GM23338 (cell line): ENCODE measurements at regions not wholly inside any gene's neighbourhood (a gene's known extent, or its start where the extent isn't known, plus 50 kb on each side); places are given as distances from the start of the nearest gene placed in this dataset.

Experiments
- ATAC-seq: fragments of 200-7000 bp; cut with Tn5 transposase; 3 replicates; pipeline ENCODE4 v1.9.1; 2020
- DNase-seq: peaks from one replicate; pipeline ENCODE4 v3.0.0-alpha.2; 2015; ENCODE audit warnings: low spot score
- H2AFZ ChIP-seq: fragments of 200-600 bp; sonication (generic); 2 replicates; pipeline ENCODE4 v1.8.0; 2016; ENCODE audit warnings: antibody characterized with exemption, mild to moderate bottlenecking, moderate library complexity
- H3F3A ChIP-seq: fragments of 200-600 bp; sonication (generic); replicated peaks from 2 replicates; pipeline ENCODE4 v1.8.0; 2017; ENCODE audit warnings: antibody characterized with exemption, mixed run types, low read depth
- H3K27ac ChIP-seq: fragments of 200-600 bp; sonication (generic); 2 replicates; pipeline ENCODE4 v1.6.1; 2016; ENCODE audit warnings: low read depth
- H3K27me3 ChIP-seq: fragments of 200-600 bp; sonication (generic); 2 replicates; pipeline ENCODE4 v1.8.0; 2016; ENCODE audit warnings: mild to moderate bottlenecking, mixed run types, moderate library complexity; ENCODE audit not compliant: insufficient read depth
- H3K36me3 ChIP-seq: fragments of 200-600 bp; sonication (generic); 2 replicates; pipeline ENCODE4 v1.8.0; 2016; ENCODE audit warnings: mild to moderate bottlenecking; ENCODE audit not compliant: insufficient read depth
- H3K4me1 ChIP-seq: fragments of 200-600 bp; sonication (generic); 2 replicates; pipeline ENCODE4 v1.8.0; 2016; ENCODE audit warnings: mild to moderate bottlenecking, moderate library complexity; ENCODE audit not compliant: insufficient read depth
- H3K4me2 ChIP-seq: fragments of 200-600 bp; sonication (generic); 2 replicates; pipeline ENCODE4 v1.7.1; 2017; ENCODE audit warnings: mixed run types
- H3K4me3 ChIP-seq: fragments of 200-600 bp; sonication (generic); 2 replicates; pipeline ENCODE4 v1.6.1; 2016; ENCODE audit warnings: mixed run types
- H3K79me2 ChIP-seq: fragments of 200-600 bp; sonication (generic); replicated peaks from 2 replicates; pipeline ENCODE4 v1.8.0; 2017; ENCODE audit warnings: mild to moderate bottlenecking; ENCODE audit not compliant: insufficient read depth
- H3K9me2 ChIP-seq: fragments of 200-600 bp; sonication (generic); 2 replicates; pipeline ENCODE4 v1.8.0; 2017; ENCODE audit not compliant: insufficient read depth
- H4K20me1 ChIP-seq: fragments of 200-600 bp; sonication (generic); replicated peaks from 2 replicates; pipeline ENCODE4 v1.8.0; 2017; ENCODE audit warnings: mild to moderate bottlenecking; ENCODE audit not compliant: insufficient read depth
- H3K27ac Mint-ChIP-seq: 2 replicates; pipeline ENCODE4 v1.8.0; 2020; ENCODE audit warnings: inconsistent platforms, mild to moderate bottlenecking, moderate library complexity, mixed read lengths
- H3K27me3 Mint-ChIP-seq: 3 replicates; pipeline ENCODE4 v1.8.0; 2022; ENCODE audit warnings: low read depth, mild to moderate bottlenecking, moderate library complexity, mixed read lengths, inconsistent platforms; ENCODE audit not compliant: insufficient read depth, poor library complexity
- H3K36me3 Mint-ChIP-seq: 3 replicates; pipeline ENCODE4 v1.8.0; 2021; ENCODE audit warnings: low read depth, mild to moderate bottlenecking, inconsistent platforms, moderate library complexity, mixed read lengths
- H3K4me1 Mint-ChIP-seq: 3 replicates; pipeline ENCODE4 v1.8.0; 2020; ENCODE audit warnings: mild to moderate bottlenecking, inconsistent platforms, mixed read lengths
- H3K4me3 Mint-ChIP-seq: 3 replicates; pipeline ENCODE4 v1.8.0; 2021; ENCODE audit warnings: moderate library complexity, mild to moderate bottlenecking, inconsistent platforms, mixed read lengths
- H3K9me3 Mint-ChIP-seq: 3 replicates; pipeline ENCODE4 v1.8.0; 2020; ENCODE audit warnings: moderate library complexity, mild to moderate bottlenecking, inconsistent platforms, mixed read lengths
- CREB1 ChIP-seq: fragments of 250-450 bp; sonication (Bioruptor Pico); IDR thresholded peaks from 2 replicates; pipeline ENCODE4 v1.5.0; 2020; ENCODE audit warnings: low read depth, mild to moderate bottlenecking, moderate library complexity
- CTCF ChIP-seq, 2 experiments: fragments of 200-600 bp in 1 of 2; sonication (generic) in 1 of 2; conservative IDR thresholded peaks; 2 replicates each; pipeline versions ENCODE4 v1.5.1 to v1.6.1; 2016 to 2017; ENCODE audit warnings: antibody characterized with exemption in 2 of 2, low read depth in 2 of 2, mild to moderate bottlenecking in 2 of 2, moderate library complexity in 1 of 2
- ETS1 ChIP-seq: IDR thresholded peaks from 2 replicates; pipeline ENCODE4 v1.6.1; 2016; ENCODE audit warnings: antibody characterized with exemption
- EZH2 ChIP-seq: fragments of 200-600 bp; sonication (generic); IDR thresholded peaks from one replicate; pipeline ENCODE4 v1.8.0; 2017; ENCODE audit warnings: antibody characterized with exemption, mild to moderate bottlenecking, low read depth; ENCODE audit not compliant: unreplicated experiment
- EZH2phosphoT487 ChIP-seq: fragments of 200-600 bp; sonication (generic); IDR thresholded peaks from one replicate; pipeline ENCODE4 v1.8.1; 2018; ENCODE audit warnings: antibody characterized with exemption; ENCODE audit not compliant: unreplicated experiment
- JUNB ChIP-seq: IDR thresholded peaks from one replicate; pipeline ENCODE4 v1.6.1; 2016; ENCODE audit warnings: antibody characterized with exemption; ENCODE audit not compliant: unreplicated experiment
- NANOG ChIP-seq: IDR thresholded peaks from 2 replicates; pipeline ENCODE4 v1.6.1; 2016; ENCODE audit warnings: antibody characterized with exemption, borderline replicate concordance
- POLR2AphosphoS5 ChIP-seq: IDR thresholded peaks from 2 replicates; pipeline ENCODE4 v1.6.1; 2016; ENCODE audit warnings: antibody characterized with exemption, low read depth
- REST ChIP-seq: IDR thresholded peaks from one replicate; pipeline ENCODE4 v1.6.1; 2018; ENCODE audit warnings: antibody characterized with exemption; ENCODE audit not compliant: unreplicated experiment
- STAT1 ChIP-seq: IDR thresholded peaks from one replicate; pipeline ENCODE4 v1.6.1; 2016; ENCODE audit warnings: antibody characterized with exemption; ENCODE audit not compliant: unreplicated experiment
- ZNF114 ChIP-seq: fragments of 250-450 bp; sonication (Bioruptor Pico); IDR thresholded peaks from 2 replicates; pipeline ENCODE4 v1.5.0; 2020; ENCODE audit warnings: mild to moderate bottlenecking, moderate library complexity
- ZNF331 ChIP-seq: fragments of 250-450 bp; sonication (Bioruptor Pico); IDR thresholded peaks from 2 replicates; pipeline ENCODE4 v1.5.0; 2020; ENCODE audit warnings: low read depth, mild to moderate bottlenecking, moderate library complexity
- TF ChIP-seq, protein P1 (sequence below): fragments of 250-450 bp; sonication (Bioruptor Pico); IDR thresholded peaks from 2 replicates; pipeline ENCODE4 v1.5.0; 2020; ENCODE audit warnings: mild to moderate bottlenecking, moderate library complexity

DNA sequence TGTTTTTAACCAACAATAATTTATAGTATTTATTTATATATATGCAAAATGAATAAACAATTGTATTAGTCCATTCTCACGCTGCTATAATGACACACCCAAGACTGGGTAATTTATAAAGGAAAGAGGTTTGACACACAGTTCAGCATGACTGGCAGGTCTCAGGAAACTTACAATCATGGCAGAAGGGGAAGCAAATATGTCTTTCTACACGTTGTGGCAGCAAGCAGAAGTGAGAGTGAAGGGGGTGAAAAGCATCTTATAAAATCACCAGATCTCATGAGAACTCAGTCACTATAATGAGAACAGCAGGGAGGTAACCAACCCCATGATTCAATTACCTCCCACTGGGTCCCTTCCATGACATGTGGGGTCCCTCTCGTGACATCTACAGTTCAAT, 162.8 kb upstream of the SLITRK3 start:
- TF ChIP-seq EZH2, result no peak
- TF ChIP-seq ETS1, result no peak
- TF ChIP-seq ZNF331 (CRISPR knock-in tag), result no peak
- no peak for TF ChIP-seq CREB1 (CRISPR knock-in tag)
- TF ChIP-seq, protein P1, sequence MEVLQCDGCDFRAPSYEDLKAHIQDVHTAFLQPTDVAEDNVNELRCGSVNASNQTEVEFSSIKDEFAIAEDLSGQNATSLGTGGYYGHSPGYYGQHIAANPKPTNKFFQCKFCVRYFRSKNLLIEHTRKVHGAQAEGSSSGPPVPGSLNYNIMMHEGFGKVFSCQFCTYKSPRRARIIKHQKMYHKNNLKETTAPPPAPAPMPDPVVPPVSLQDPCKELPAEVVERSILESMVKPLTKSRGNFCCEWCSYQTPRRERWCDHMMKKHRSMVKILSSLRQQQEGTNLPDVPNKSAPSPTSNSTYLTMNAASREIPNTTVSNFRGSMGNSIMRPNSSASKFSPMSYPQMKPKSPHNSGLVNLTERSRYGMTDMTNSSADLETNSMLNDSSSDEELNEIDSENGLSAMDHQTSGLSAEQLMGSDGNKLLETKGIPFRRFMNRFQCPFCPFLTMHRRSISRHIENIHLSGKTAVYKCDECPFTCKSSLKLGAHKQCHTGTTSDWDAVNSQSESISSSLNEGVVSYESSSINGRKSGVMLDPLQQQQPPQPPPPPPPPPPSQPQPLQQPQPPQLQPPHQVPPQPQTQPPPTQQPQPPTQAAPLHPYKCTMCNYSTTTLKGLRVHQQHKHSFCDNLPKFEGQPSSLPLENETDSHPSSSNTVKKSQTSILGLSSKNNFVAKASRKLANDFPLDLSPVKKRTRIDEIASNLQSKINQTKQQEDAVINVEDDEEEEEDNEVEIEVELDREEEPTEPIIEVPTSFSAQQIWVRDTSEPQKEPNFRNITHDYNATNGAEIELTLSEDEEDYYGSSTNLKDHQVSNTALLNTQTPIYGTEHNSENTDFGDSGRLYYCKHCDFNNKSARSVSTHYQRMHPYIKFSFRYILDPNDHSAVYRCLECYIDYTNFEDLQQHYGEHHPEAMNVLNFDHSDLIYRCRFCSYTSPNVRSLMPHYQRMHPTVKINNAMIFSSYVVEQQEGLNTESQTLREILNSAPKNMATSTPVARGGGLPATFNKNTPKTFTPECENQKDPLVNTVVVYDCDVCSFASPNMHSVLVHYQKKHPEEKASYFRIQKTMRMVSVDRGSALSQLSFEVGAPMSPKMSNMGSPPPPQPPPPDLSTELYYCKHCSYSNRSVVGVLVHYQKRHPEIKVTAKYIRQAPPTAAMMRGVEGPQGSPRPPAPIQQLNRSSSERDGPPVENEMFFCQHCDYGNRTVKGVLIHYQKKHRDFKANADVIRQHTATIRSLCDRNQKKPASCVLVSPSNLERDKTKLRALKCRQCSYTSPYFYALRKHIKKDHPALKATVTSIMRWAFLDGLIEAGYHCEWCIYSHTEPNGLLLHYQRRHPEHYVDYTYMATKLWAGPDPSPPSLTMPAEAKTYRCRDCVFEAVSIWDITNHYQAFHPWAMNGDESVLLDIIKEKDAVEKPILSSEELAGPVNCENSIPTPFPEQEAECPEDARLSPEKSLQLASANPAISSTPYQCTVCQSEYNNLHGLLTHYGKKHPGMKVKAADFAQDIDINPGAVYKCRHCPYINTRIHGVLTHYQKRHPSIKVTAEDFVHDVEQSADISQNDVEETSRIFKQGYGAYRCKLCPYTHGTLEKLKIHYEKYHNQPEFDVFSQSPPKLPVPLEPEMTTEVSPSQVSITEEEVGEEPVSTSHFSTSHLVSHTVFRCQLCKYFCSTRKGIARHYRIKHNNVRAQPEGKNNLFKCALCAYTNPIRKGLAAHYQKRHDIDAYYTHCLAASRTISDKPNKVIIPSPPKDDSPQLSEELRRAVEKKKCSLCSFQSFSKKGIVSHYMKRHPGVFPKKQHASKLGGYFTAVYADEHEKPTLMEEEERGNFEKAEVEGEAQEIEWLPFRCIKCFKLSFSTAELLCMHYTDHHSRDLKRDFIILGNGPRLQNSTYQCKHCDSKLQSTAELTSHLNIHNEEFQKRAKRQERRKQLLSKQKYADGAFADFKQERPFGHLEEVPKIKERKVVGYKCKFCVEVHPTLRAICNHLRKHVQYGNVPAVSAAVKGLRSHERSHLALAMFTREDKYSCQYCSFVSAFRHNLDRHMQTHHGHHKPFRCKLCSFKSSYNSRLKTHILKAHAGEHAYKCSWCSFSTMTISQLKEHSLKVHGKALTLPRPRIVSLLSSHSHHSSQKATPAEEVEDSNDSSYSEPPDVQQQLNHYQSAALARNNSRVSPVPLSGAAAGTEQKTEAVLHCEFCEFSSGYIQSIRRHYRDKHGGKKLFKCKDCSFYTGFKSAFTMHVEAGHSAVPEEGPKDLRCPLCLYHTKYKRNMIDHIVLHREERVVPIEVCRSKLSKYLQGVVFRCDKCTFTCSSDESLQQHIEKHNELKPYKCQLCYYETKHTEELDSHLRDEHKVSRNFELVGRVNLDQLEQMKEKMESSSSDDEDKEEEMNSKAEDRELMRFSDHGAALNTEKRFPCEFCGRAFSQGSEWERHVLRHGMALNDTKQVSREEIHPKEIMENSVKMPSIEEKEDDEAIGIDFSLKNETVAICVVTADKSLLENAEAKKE (CRISPR knock-in tag), result no peak
- TF ChIP-seq NANOG, result no peak
- no peak for TF ChIP-seq CTCF (conservative IDR thresholded peaks at IDR 0.05; ENCODE audit: low read depth in 2 of 2)
- TF ChIP-seq STAT1, result no peak
- TF ChIP-seq POLR2AphosphoS5, result no peak
- no peak for TF ChIP-seq EZH2phosphoT487
- no peak for TF ChIP-seq ZNF114 (CRISPR knock-in tag)
- TF ChIP-seq REST, result no peak
- no peak for TF ChIP-seq JUNB
- no peak overlapping the region for H3K4me2 ChIP-seq
- no peaks in the 10 kb centered on the region for H3K36me3 Mint-ChIP-seq
- H3F3A ChIP-seq, result no peaks in the 10 kb centered on the region
- H3K27ac ChIP-seq, result no peak overlapping the region
- H4K20me1 ChIP-seq, result no peaks in the 10 kb centered on the region
- no peak overlapping the region for H3K27ac Mint-ChIP-seq
- ATAC-seq (no peak), DNase-seq (no peak)
- H3K27me3 ChIP-seq, result no peaks in the 10 kb centered on the region
- no peaks in the 10 kb centered on the region for H3K9me3 Mint-ChIP-seq
- H3K79me2 ChIP-seq, result no peaks in the 10 kb centered on the region
- H3K4me1 Mint-ChIP-seq, result no peaks in the 10 kb centered on the region
- no peak overlapping the region for H2AFZ ChIP-seq
- H3K27me3 Mint-ChIP-seq, result no peaks in the 10 kb centered on the region
- H3K4me3 Mint-ChIP-seq, result no peak overlapping the region
- no peaks in the 10 kb centered on the region for H3K4me1 ChIP-seq
- H3K4me3 ChIP-seq, result no peak overlapping the region
- no peaks in the 10 kb centered on the region for H3K9me2 ChIP-seq
- H3K36me3 ChIP-seq, result no peaks in the 10 kb centered on the region
